ENCODE measurements at regions not wholly inside any gene's neighbourhood (a gene's known extent, or its start where the extent isn't known, plus 50 kb on each side); places are given as distances from the start of the nearest gene placed in this dataset.

GRCh38 chr19:31840371-31840770 is 491.1 kb upstream of the TSHZ3 start (continued):
- TF ChIP-seq HDAC6 (IDR thresholded peaks at IDR 0.05; ENCODE audit: low read depth, low read length) (no peak), SIRT6 (IDR thresholded peaks at IDR 0.05; ENCODE audit: low read length) (no peak), POU5F1 (IDR thresholded peaks at IDR 0.05; ENCODE audit: low read depth, low read length) (no peak), E2F6 (IDR thresholded peaks at IDR 0.05) (no peak), YY1 (IDR thresholded peaks at IDR 0.05; ENCODE audit: low read depth, low read length) (no peak), SP2 (IDR thresholded peaks at IDR 0.05; ENCODE audit: low read length) (no peak), JUN (IDR thresholded peaks at IDR 0.05; ENCODE audit: low read depth, low read length) (no peak), CHD2 (IDR thresholded peaks at IDR 0.05; ENCODE audit: low read length) (no peak)
